HL-60 (cell line): ENCODE measurements at regions not wholly inside any gene's neighbourhood (a gene's known extent, or its start where the extent isn't known, plus 50 kb on each side); places are given as distances from the start of the nearest gene placed in this dataset.

Experiments
- CTCF ChIP-seq: IDR thresholded peaks from one replicate; pipeline ENCODE4 v1.5.1; 2011; ENCODE audit warnings: low read length, control low read depth, inconsistent platforms; ENCODE audit not compliant: insufficient read depth
- POLR2AphosphoS5 ChIP-seq: IDR thresholded peaks from 2 replicates; pipeline ENCODE4 v1.6.1; 2012; ENCODE audit warnings: low read depth

DNA sequence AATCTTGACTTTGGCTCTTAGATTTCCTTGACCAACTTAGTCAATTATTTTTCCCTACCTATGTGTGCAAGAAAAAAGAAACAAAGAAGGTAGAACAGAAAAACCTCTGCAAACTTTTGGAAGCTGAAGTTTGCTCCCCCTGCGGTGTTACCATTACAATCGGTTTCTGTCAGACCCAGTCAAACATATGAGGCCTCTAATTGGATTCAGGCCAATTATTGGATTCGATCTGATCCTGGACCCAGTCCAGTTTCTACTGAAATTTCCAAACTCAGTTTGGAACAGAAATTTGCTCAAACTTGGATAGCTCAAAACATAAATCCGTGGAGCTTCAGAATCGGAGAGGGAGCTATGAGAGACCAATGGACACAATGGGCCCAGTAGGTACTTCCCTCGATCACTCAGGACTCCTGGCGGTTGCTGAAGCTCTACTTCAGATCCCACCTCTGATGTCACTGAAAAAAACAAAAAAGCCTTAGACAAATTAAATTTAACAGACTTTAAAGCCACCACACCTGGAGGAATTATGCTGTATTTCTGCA lies 523.9 kb downstream of the DMRTA1 start:
- TF ChIP-seq CTCF (no peak), POLR2AphosphoS5 (no peak)
